ENCODE measurements at regions not wholly inside any gene's neighbourhood (a gene's known extent, or its start where the extent isn't known, plus 50 kb on each side); places are given as distances from the start of the nearest gene placed in this dataset.

GRCh38 chr1:11377954-11378353, 101.0 kb upstream of the DISP3 start:
- H3K27me3 ChIP-seq: peaks cover 0 to 6% (median 0%) of the 10 kb centered on the region in 3 donors
- intact Hi-C loops (cut with DNase I; ENCODE audit: low total_unique reads): no loop called here
- no peaks in the 10 kb centered on the region for H3K9me3 ChIP-seq
- H3K27ac ChIP-seq: no peak overlapping the region
- ATAC-seq: no peak
- no peak for DNase-seq
- H3K4me1 ChIP-seq: no peaks in the 10 kb centered on the region
- TF ChIP-seq CTCF (IDR thresholded peaks at IDR 0.05 in 4 of 5, conservative IDR thresholded peaks at IDR 0.05 in 1 of 5) (no peak), POLR2A (IDR thresholded peaks at IDR 0.05) (no peak)
- H3K36me3 ChIP-seq: no peaks in the 10 kb centered on the region
- H3K4me3 ChIP-seq: no peak overlapping the region
- in situ Hi-C loops (cut with MboI; ENCODE audit: low sequenced_read_pairs in 4 of 4): no loop called here

GRCh38 chr1:11379851-11380250, 99.1 kb upstream of the DISP3 start:
- no peaks in the 10 kb centered on the region for H3K4me1 ChIP-seq
- intact Hi-C loops (cut with DNase I; ENCODE audit: low total_unique reads): no loop called here
- ATAC-seq: no peak
- H3K27ac ChIP-seq: no peak overlapping the region
- H3K9me3 ChIP-seq: no peaks in the 10 kb centered on the region
- peaks cover 0 to 9% (median 5%) of the 10 kb centered on the region in 3 donors for H3K27me3 ChIP-seq
- no peak for DNase-seq
- no peak overlapping the region for H3K4me3 ChIP-seq
- in situ Hi-C loops (cut with MboI; ENCODE audit: low sequenced_read_pairs in 4 of 4): no loop called here
- no peaks in the 10 kb centered on the region for H3K36me3 ChIP-seq
- TF ChIP-seq POLR2A (IDR thresholded peaks at IDR 0.05) (no peak), CTCF (IDR thresholded peaks at IDR 0.05 in 4 of 5, conservative IDR thresholded peaks at IDR 0.05 in 1 of 5) (no peak)

- Histone ChIP-seq H3K4me1 (no peaks in the 10 kb centered on the region), H3K9me3 (no peaks in the 10 kb centered on the region), H3K4me3 (no peak overlapping the region), H3K36me3 (no peaks in the 10 kb centered on the region), H3K27me3 (peaks cover 0 to 9% (median 8%) of the 10 kb centered on the region in 3 donors), H3K27ac (no peak overlapping the region)
- intact Hi-C loops (cut with DNase I; ENCODE audit: low total_unique reads) (no loop called here), in situ Hi-C loops (cut with MboI; ENCODE audit: low sequenced_read_pairs in 4 of 4) (no loop called here)
- no peak for TF ChIP-seq POLR2A (IDR thresholded peaks at IDR 0.05)
- no peak for TF ChIP-seq CTCF (IDR thresholded peaks at IDR 0.05 in 4 of 5, conservative IDR thresholded peaks at IDR 0.05 in 1 of 5)
- ATAC-seq (no peak), DNase-seq (no peak)
These were observed 98.5 kb upstream of the DISP3 start for GRCh38 chr1:11380500-11380899.

- no peaks in the 10 kb centered on the region for H3K9me3 ChIP-seq
- ATAC-seq: no peak
- intact Hi-C loops (cut with DNase I; ENCODE audit: low total_unique reads): no loop called here
- H3K4me3 ChIP-seq: no peak overlapping the region
- H3K27me3 ChIP-seq: peaks cover 12 to 16% (median 14%) of the 10 kb centered on the region in 3 donors
- TF ChIP-seq POLR2A (IDR thresholded peaks at IDR 0.05) (no peak), CTCF (IDR thresholded peaks at IDR 0.05 in 4 of 5, conservative IDR thresholded peaks at IDR 0.05 in 1 of 5) (no peak)
- in situ Hi-C loops (cut with MboI; ENCODE audit: low sequenced_read_pairs in 4 of 4): no loop called here
- DNase-seq: no peak
- no peaks in the 10 kb centered on the region for H3K4me1 ChIP-seq
- no peak overlapping the region for H3K27ac ChIP-seq
- no peaks in the 10 kb centered on the region for H3K36me3 ChIP-seq
These were observed 95.3 kb upstream of the DISP3 start for GRCh38 chr1:11383553-11384169.

- TF ChIP-seq CTCF (IDR thresholded peaks at IDR 0.05 in 4 of 5, conservative IDR thresholded peaks at IDR 0.05 in 1 of 5): no peak
- no peak for TF ChIP-seq POLR2A (IDR thresholded peaks at IDR 0.05)
- in situ Hi-C loops (cut with MboI; ENCODE audit: low sequenced_read_pairs in 4 of 4): no loop called here
- intact Hi-C loops (cut with DNase I; ENCODE audit: low total_unique reads): no loop called here
- Histone ChIP-seq H3K27ac (no peak overlapping the region), H3K36me3 (no peaks in the 10 kb centered on the region), H3K27me3 (peaks cover 12 to 16% (median 14%) of the 10 kb centered on the region in 3 donors), H3K4me3 (no peak overlapping the region), H3K4me1 (no peaks in the 10 kb centered on the region), H3K9me3 (no peaks in the 10 kb centered on the region)
- ATAC-seq (no peak), DNase-seq (no peak)
These were observed 94.8 kb upstream of the DISP3 start for GRCh38 chr1:11384170-11384554.
